BJ (cell line): ENCODE measurements at regions not wholly inside any gene's neighbourhood (a gene's known extent, or its start where the extent isn't known, plus 50 kb on each side); places are given as distances from the start of the nearest gene placed in this dataset.
A peak's percentile ranks its signal among the peaks of the same experiment; 100 is the strongest.

Source experiments
- CTCF ChIA-PET: fragments of 350-600 bp; formaldehyde crosslinking; extraction: SDS; loops from one replicate; lab custom pipeline; 2021; ENCODE audit warnings: antibody characterized with exemption, inconsistent platforms; lab: Yijun Ruan, JAX
- POLR2A ChIA-PET: fragments of 300-600 bp; sonication (Branson Sonifier 250); formaldehyde crosslinking; extraction: SDS; loops from one replicate; lab custom pipeline; 2021; ENCODE audit warnings: antibody characterized with exemption; lab: Charles Lee
- DNase-seq: peaks from one replicate; pipeline ENCODE4 v3.0.0-alpha.2; 2011; ENCODE audit warnings: low read depth
- H3K27me3 ChIP-seq: 2 replicates; pipeline ENCODE4 v1.6.0; 2011; ENCODE audit warnings: low read length; ENCODE audit not compliant: control insufficient read depth, insufficient read depth
- H3K36me3 ChIP-seq: 2 replicates; pipeline ENCODE4 v1.5.1; 2011; ENCODE audit warnings: low read length; ENCODE audit not compliant: control insufficient read depth, insufficient read depth
- H3K4me3 ChIP-seq: 2 replicates; pipeline ENCODE4 v1.5.1; 2011; ENCODE audit warnings: low read depth, mild to moderate bottlenecking, control low read depth, low read length
- CTCF ChIP-seq: IDR thresholded peaks from 2 replicates; pipeline ENCODE4 v1.5.1; 2011; ENCODE audit warnings: low read depth, mild to moderate bottlenecking, control low read depth, inconsistent platforms, low read length, moderate library complexity; ENCODE audit not compliant: insufficient read depth

- no peak for TF ChIP-seq CTCF
- CTCF ChIA-PET, result interaction anchor here (1.0 to 1.2 kb wide), 3 partner anchors 17 to 536 kb away, joined by 3 read pairs; no protein-coding TSS in a partner anchor
- H3K4me3 ChIP-seq, result no peak overlapping the region
Measured at GRCh38 chr3:177589911-177590381, 392.7 kb upstream of the TBL1XR1 start.

DNA sequence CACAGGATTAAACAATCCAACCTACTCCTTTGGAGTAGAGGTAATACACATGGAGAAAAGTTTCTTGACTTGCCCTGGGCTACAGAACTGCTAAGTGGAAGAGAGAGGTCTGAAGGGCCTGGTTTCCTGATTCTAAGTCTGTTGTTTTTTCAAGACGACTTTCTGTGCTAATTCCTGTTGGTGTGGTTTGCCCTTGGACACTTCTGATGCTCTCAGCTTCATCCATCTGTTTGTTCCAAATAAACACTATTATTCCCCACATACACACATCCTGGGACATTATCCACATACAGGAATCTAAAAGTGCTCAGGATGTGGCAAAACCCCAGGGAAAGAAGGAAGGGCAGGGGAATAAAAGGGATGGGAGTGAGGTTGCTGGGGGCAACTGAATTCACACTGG, 393.5 kb upstream of the TBL1XR1 start:
- no peak for TF ChIP-seq CTCF
- Histone ChIP-seq H3K4me3 (no peak overlapping the region), H3K27me3 (no peaks in the 10 kb centered on the region), H3K36me3 (no peaks in the 10 kb centered on the region)
- POLR2A ChIA-PET, result no interaction called here
- CTCF ChIA-PET, result interaction anchor here (1.1 kb wide), 1 partner anchor 537 kb away, joined by 3 read pairs; no protein-coding TSS in a partner anchor
- no peak for DNase-seq

More at GRCh38 chr3:177589911-177590381, 392.7 kb upstream of the TBL1XR1 start:
- H3K36me3 ChIP-seq, result no peaks in the 10 kb centered on the region
- DNase-seq, result peak; percentile 47
- H3K27me3 ChIP-seq, result no peaks in the 10 kb centered on the region
- POLR2A ChIA-PET, result no interaction called here

DNA sequence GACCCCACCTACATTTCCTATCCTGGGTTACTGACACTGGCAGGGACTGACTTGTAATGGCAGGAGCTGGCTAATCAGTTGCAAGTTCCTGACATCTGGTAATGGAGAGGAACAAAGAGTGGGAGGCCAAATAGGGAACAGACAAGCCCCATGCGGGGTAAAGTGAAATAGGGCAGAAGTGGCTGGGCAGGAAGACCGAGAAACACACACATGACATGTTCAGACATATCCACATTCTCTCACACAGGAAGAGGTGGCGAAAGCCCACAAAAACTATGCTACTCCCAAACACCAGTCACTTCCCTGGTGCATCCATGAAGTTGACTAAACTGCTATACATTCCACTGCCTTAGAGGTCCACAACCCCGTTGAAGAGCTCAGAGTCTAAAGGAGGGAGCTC, 394.1 kb upstream of the TBL1XR1 start:
- ChIA-PET POLR2A (no interaction called here), CTCF (interaction anchor here (1.1 to 1.4 kb wide), 2 partner anchors 9 to 794 kb away, joined by 4 read pairs; no protein-coding TSS in a partner anchor)
- no peak for TF ChIP-seq CTCF
- no peaks in the 10 kb centered on the region for H3K36me3 ChIP-seq
- H3K27me3 ChIP-seq, result no peaks in the 10 kb centered on the region
- DNase-seq, result no peak
- H3K4me3 ChIP-seq, result no peak overlapping the region

- DNase-seq, result no peak
- Histone ChIP-seq H3K27me3 (no peaks in the 10 kb centered on the region), H3K4me3 (no peak overlapping the region), H3K36me3 (no peaks in the 10 kb centered on the region)
- POLR2A ChIA-PET, result no interaction called here
- CTCF ChIA-PET, result no interaction called here
- no peak for TF ChIP-seq CTCF
Measured at GRCh38 chr3:177594096-177594495, 396.8 kb upstream of the TBL1XR1 start.

- H3K36me3 ChIP-seq, result no peaks in the 10 kb centered on the region
- POLR2A ChIA-PET, result no interaction called here
- CTCF ChIA-PET, result no interaction called here
- H3K4me3 ChIP-seq, result no peak overlapping the region
- no peak for TF ChIP-seq CTCF
- DNase-seq, result no peak
- no peaks in the 10 kb centered on the region for H3K27me3 ChIP-seq
Measured at GRCh38 chr3:177595530-177596188, 398.4 kb upstream of the TBL1XR1 start.
